SK-N-SH (cell line): ENCODE measurements at regions not wholly inside any gene's neighbourhood (a gene's known extent, or its start where the extent isn't known, plus 50 kb on each side); places are given as distances from the start of the nearest gene placed in this dataset.
A peak's percentile ranks its signal among the peaks of the same experiment; 100 is the strongest.

Experiments
- CTCF ChIA-PET: fragments of 300-600, 350-600 bp; formaldehyde crosslinking; extraction: SDS; loops from one replicate; lab custom pipeline; 2021; lab: Yijun Ruan, JAX
- POLR2A ChIA-PET: fragments of 350-600 bp; sonication (Branson Sonifier 250); formaldehyde crosslinking; extraction: SDS; loops from one replicate; lab custom pipeline; 2020; ENCODE audit warnings: antibody characterized with exemption, inconsistent platforms; lab: Yijun Ruan, JAX
- DNase-seq: peaks from one replicate; pipeline ENCODE4 v3.0.0; 2012
- H2AFZ ChIP-seq: fragments of 200-600 bp; sonication (generic); 2 replicates; pipeline ENCODE4 v1.8.1; 2016; ENCODE audit warnings: antibody characterized with exemption, mild to moderate bottlenecking, low read depth
- H3F3A ChIP-seq: fragments of 200-600 bp; sonication (generic); replicated peaks from 2 replicates; pipeline ENCODE3; 2016; ENCODE audit warnings: antibody characterized with exemption, mild to moderate bottlenecking; ENCODE audit not compliant: insufficient read depth
- H3K27ac ChIP-seq, 2 experiments: fragments of 200-500 bp in 1 of 2; fragments of 200-600 bp in 1 of 2; sonication (Bioruptor generic) in 1 of 2; sonication (generic), shearing (Covaris generic) in 1 of 2; 2 replicates each; pipeline versions ENCODE4 v1.5.1 to v1.6.1; 2014 to 2016; ENCODE audit warnings: low read depth in 2 of 2, inconsistent platforms in 1 of 2, low read length in 1 of 2, mild to moderate bottlenecking in 1 of 2, mixed read lengths in 1 of 2
- H3K27me3 ChIP-seq: fragments of 200-600 bp; sonication (generic), shearing (Covaris generic); 2 replicates; pipeline ENCODE4 v1.6.1; 2016; ENCODE audit warnings: mixed run types; ENCODE audit not compliant: insufficient read depth
- H3K36me3 ChIP-seq, 2 experiments: fragments of 200-500 bp in 1 of 2; fragments of 200-600 bp in 1 of 2; sonication (Bioruptor generic) in 1 of 2; sonication (generic) in 1 of 2; replicated peaks in 1 of 2; 2 replicates each; pipeline versions ENCODE3 to v1.5.1; 2014 to 2016; ENCODE audit warnings: low read length in 1 of 2, mild to moderate bottlenecking in 1 of 2; ENCODE audit not compliant: insufficient read depth in 2 of 2, control insufficient read depth in 1 of 2
- H3K4me1 ChIP-seq, 2 experiments: fragments of 200-500 bp in 1 of 2; fragments of 200-600 bp in 1 of 2; sonication (Bioruptor generic) in 1 of 2; sonication (generic), shearing (Covaris generic) in 1 of 2; 2 replicates each; pipeline versions ENCODE4 v1.5.1 to v1.6.1; 2014 to 2016; ENCODE audit warnings: low read depth in 1 of 2, low read length in 1 of 2, mixed run types in 1 of 2; ENCODE audit not compliant: insufficient read depth in 2 of 2, control insufficient read depth in 1 of 2
- H3K4me2 ChIP-seq: fragments of 200-600 bp; sonication (generic), shearing (Covaris generic); 2 replicates; pipeline ENCODE4 v1.6.1; 2017; ENCODE audit warnings: mixed run types
- H3K4me3 ChIP-seq, 2 experiments: fragments of 200-500 bp in 1 of 2; fragments of 200-600 bp in 1 of 2; sonication (Bioruptor generic) in 1 of 2; sonication (generic), shearing (Covaris generic) in 1 of 2; 2 replicates each; pipeline versions ENCODE4 v1.5.1 to v1.8.1; 2014 to 2016; ENCODE audit warnings: low read depth in 2 of 2, inconsistent platforms in 1 of 2, low read length in 1 of 2, mild to moderate bottlenecking in 1 of 2, mixed read lengths in 1 of 2, moderate library complexity in 1 of 2
- H3K79me2 ChIP-seq: fragments of 200-600 bp; sonication (generic); 2 replicates; pipeline ENCODE4 v1.8.1; 2017; ENCODE audit warnings: mild to moderate bottlenecking; ENCODE audit not compliant: insufficient read depth
- H3K9ac ChIP-seq: fragments of 200-600 bp; sonication (generic); 2 replicates; pipeline ENCODE4 v1.6.1; 2017; ENCODE audit warnings: mixed run types
- H3K9me2 ChIP-seq: fragments of 200-600 bp; sonication (generic); 2 replicates; pipeline ENCODE4 v1.6.1; 2017; ENCODE audit warnings: mixed run types
- H3K9me3 ChIP-seq: fragments of 200-600 bp; sonication (generic); 2 replicates; pipeline ENCODE4 v1.6.1; 2017; ENCODE audit warnings: mixed run types, mild to moderate bottlenecking, moderate library complexity
- H4K20me1 ChIP-seq: fragments of 200-600 bp; sonication (generic); 2 replicates; pipeline ENCODE4 v1.6.1; 2017; ENCODE audit warnings: mild to moderate bottlenecking, mixed run types; ENCODE audit not compliant: insufficient read depth
- CHD2 ChIP-seq: fragments of 150-350 bp; IDR thresholded peaks from 2 replicates; pipeline ENCODE4 v1.6.1; 2018; ENCODE audit warnings: low read length; ENCODE audit not compliant: partially characterized antibody
- CTCF ChIP-seq: fragments of 200-600 bp; sonication (generic); IDR thresholded peaks from 2 replicates; pipeline ENCODE4 v1.6.1; 2017; ENCODE audit warnings: antibody characterized with exemption, mild to moderate bottlenecking, moderate library complexity
- ELF1 ChIP-seq: IDR thresholded peaks from 2 replicates; pipeline ENCODE4 v1.4.0; 2012
- EP300 ChIP-seq, 2 experiments: IDR thresholded peaks; 2 replicates each; pipeline versions ENCODE4 v1.4.0 to v1.6.1; 2012; ENCODE audit warnings: borderline replicate concordance in 1 of 2, low read depth in 1 of 2, low read length in 1 of 2
- FOSL2 ChIP-seq: IDR thresholded peaks from 2 replicates; pipeline ENCODE4 v1.4.0; 2012; ENCODE audit warnings: low read depth, mild to moderate bottlenecking, moderate library complexity, borderline replicate concordance
- IRF3 ChIP-seq: fragments of 150-350 bp; IDR thresholded peaks from 2 replicates; pipeline ENCODE4 v1.6.1; 2016; ENCODE audit warnings: mild to moderate bottlenecking, low read depth, low read length
- JUND ChIP-seq: IDR thresholded peaks from 2 replicates; pipeline ENCODE4 v1.4.0; 2012
- MXI1 ChIP-seq: IDR thresholded peaks from 2 replicates; pipeline ENCODE4 v1.6.1; 2012; ENCODE audit warnings: mild to moderate bottlenecking, low read depth, low read length, improper control_type of control experiment
- NFIC ChIP-seq: IDR thresholded peaks from 2 replicates; pipeline ENCODE4 v1.4.0; 2012; ENCODE audit warnings: borderline replicate concordance
- RAD21 ChIP-seq: IDR thresholded peaks from 2 replicates; pipeline ENCODE4 v1.6.1; 2012; ENCODE audit warnings: mild to moderate bottlenecking, low read length
- RFX5 ChIP-seq: IDR thresholded peaks from 2 replicates; pipeline ENCODE4 v1.6.1; 2012; ENCODE audit warnings: mild to moderate bottlenecking, improper control_type of control experiment, low read length
- SIN3A ChIP-seq: IDR thresholded peaks from 2 replicates; pipeline ENCODE4 v1.6.1; 2012; ENCODE audit warnings: low read depth, mild to moderate bottlenecking, low read length, moderate library complexity, borderline replicate concordance
- SMC3 ChIP-seq: IDR thresholded peaks from 2 replicates; pipeline ENCODE4 v1.6.1; 2012; ENCODE audit warnings: low read depth, low read length, improper control_type of control experiment
- TAF1 ChIP-seq: IDR thresholded peaks from 2 replicates; pipeline ENCODE4 v1.6.1; 2012; ENCODE audit warnings: low read depth, mild to moderate bottlenecking, low read length, moderate library complexity, borderline replicate concordance
- TCF12 ChIP-seq: IDR thresholded peaks from 2 replicates; pipeline ENCODE4 v1.4.0; 2012
- TEAD4 ChIP-seq: IDR thresholded peaks from 2 replicates; pipeline ENCODE4 v1.4.0; 2012; ENCODE audit warnings: mild to moderate bottlenecking, borderline replicate concordance; ENCODE audit not compliant: insufficient read depth
- USF2 ChIP-seq: fragments of 150-350 bp; IDR thresholded peaks from 2 replicates; pipeline ENCODE4 v1.6.1; 2017; ENCODE audit warnings: antibody characterized with exemption, low read length, low read depth, borderline replicate concordance
- YY1 ChIP-seq: IDR thresholded peaks from 2 replicates; pipeline ENCODE4 v1.4.0; 2012; ENCODE audit warnings: low read depth, mild to moderate bottlenecking
- ZBTB33 ChIP-seq: IDR thresholded peaks from 2 replicates; pipeline ENCODE4 v1.4.0; 2012; ENCODE audit warnings: low read depth, borderline replicate concordance
- WGBS: methylation state at CpG from one replicate; pipeline ENCODE4 v1.1.6; 2017; ENCODE audit warnings: low lambda C conversion rate; 5-methylcytosine and 5-hydroxymethylcytosine counted together

GRCh38 chr6:141990840-141991239 lies 141.9 kb upstream of the GJE1 start:
- H3K27me3 ChIP-seq: no peaks in the 10 kb centered on the region
- ChIA-PET POLR2A (no interaction called here), CTCF (interaction anchor here (1.7 to 3.0 kb wide), 3 partner anchors 11 to 121 kb away, joined by 7 to 26 read pairs (median 7); no protein-coding TSS in a partner anchor)
- TF ChIP-seq TEAD4 (no peak), YY1 (no peak), TAF1 (no peak), IRF3 (no peak), JUND (no peak), CHD2 (no peak), SIN3A (no peak), FOSL2 (no peak), RAD21 (no peak), RFX5 (no peak), NFIC (no peak), USF2 (no peak), CTCF (no peak), SMC3 (no peak), ELF1 (no peak)
- 0 out of 4 replicates have a peak, but pooled peaks cover 0 to 3% of the 10 kb centered on the region in 2 experiments for H3K4me1 ChIP-seq
- peaks cover 5% of the 10 kb centered on the region for H3F3A ChIP-seq
- no peak for DNase-seq
- peaks cover 31% of the 10 kb centered on the region for H3K79me2 ChIP-seq
- peaks cover 1% of the 10 kb centered on the region; the same call in 1 of the 2 replicates for H3K9me3 ChIP-seq
- 37% methylated on average over 1 of the region's 1 CpG for WGBS
- H3K27ac ChIP-seq: peak overlapping the region in 1 of 2 experiments; percentile 49; a peak in 1 of 4 replicates
- no peak overlapping the region for H3K9ac ChIP-seq
- no peak overlapping the region for H3K4me3 ChIP-seq
- peaks cover 0 to 8% of the 10 kb centered on the region in 2 experiments for H3K36me3 ChIP-seq
- H3K9me2 ChIP-seq: no peaks in the 10 kb centered on the region
- no peak overlapping the region for H3K4me2 ChIP-seq
- H4K20me1 ChIP-seq: no peaks in the 10 kb centered on the region
- H2AFZ ChIP-seq: no peak overlapping the region

GRCh38 chr6:141989706-141989959 lies 143.1 kb upstream of the GJE1 start:
- H3F3A ChIP-seq: peaks cover 5% of the 10 kb centered on the region
- no peak overlapping the region for H3K4me3 ChIP-seq
- CTCF ChIA-PET: interaction anchor here (0.6 to 3.0 kb wide), 12 partner anchors 12 to 257 kb away, joined by 3 to 26 read pairs (median 3); no protein-coding TSS in a partner anchor
- H3K9me2 ChIP-seq: no peaks in the 10 kb centered on the region
- H3K27ac ChIP-seq: peak overlapping the region in 1 of 2 experiments; percentile 49; a peak in 2 of 4 replicates
- 56% methylated on average over 1 of the region's 1 CpG for WGBS
- no peaks in the 10 kb centered on the region for H4K20me1 ChIP-seq
- POLR2A ChIA-PET: no interaction called here
- no peaks in the 10 kb centered on the region for H3K9me3 ChIP-seq
- no peak overlapping the region for H3K4me2 ChIP-seq
- no peak overlapping the region for H3K9ac ChIP-seq
- DNase-seq: no peak
- peaks cover 0 to 8% of the 10 kb centered on the region in 2 experiments for H3K36me3 ChIP-seq
- H3K79me2 ChIP-seq: peaks cover 28% of the 10 kb centered on the region
- H3K4me1 ChIP-seq: 0 out of 4 replicates have a peak, but pooled peaks cover 0 to 3% of the 10 kb centered on the region in 2 experiments
- no peaks in the 10 kb centered on the region for H3K27me3 ChIP-seq
- no peak overlapping the region for H2AFZ ChIP-seq
- TF ChIP-seq SIN3A: no peak
- TF ChIP-seq NFIC: no peak
- no peak for TF ChIP-seq FOSL2
- no peak for TF ChIP-seq EP300 (IDR thresholded peaks at IDR 0.05; ENCODE audit: borderline replicate concordance in 1 of 2, low read depth in 1 of 2, low read length in 1 of 2)
- no peak for TF ChIP-seq JUND
- TF ChIP-seq ZBTB33: no peak
- TF ChIP-seq USF2: no peak
- TF ChIP-seq ELF1: no peak
- TF ChIP-seq TAF1: no peak
- TF ChIP-seq MXI1: no peak
- TF ChIP-seq TCF12: no peak
